ENCODE measurements at regions not wholly inside any gene's neighbourhood (a gene's known extent, or its start where the extent isn't known, plus 50 kb on each side); places are given as distances from the start of the nearest gene placed in this dataset.

- TF ChIP-seq CTCF (IDR thresholded peaks at IDR 0.05; ENCODE audit: insufficient read depth, low read length, poor library complexity, severe bottlenecking): no peak
- TF ChIP-seq EZH2phosphoT487 (conservative IDR thresholded peaks at IDR 0.05; ENCODE audit: low read length): no peak
Measured at GRCh38 chr2:144249035-144249637, 270.8 kb downstream of the ZEB2 start.

All from SU-DHL-6 (cell line).